Thyroid gland (tissue), 4 donors: ENCODE measurements at regions not wholly inside any gene's neighbourhood (a gene's known extent, or its start where the extent isn't known, plus 50 kb on each side); places are given as distances from the start of the nearest gene placed in this dataset.

Experiments used
- DNase-seq, 2 donors: peaks; one replicate each; pipeline ENCODE4 v3.0.0-alpha.2; 2019
- H3K27ac ChIP-seq, 3 donors: fragments of 200-600 bp; sonication (generic); 1 replicate in 2 of 3; 2 replicates in 1 of 3; pipeline ENCODE4 v1.5.1; 2016 to 2019; ENCODE audit warnings: mild to moderate bottlenecking in 1 of 3, moderate library complexity in 1 of 3
- H3K27me3 ChIP-seq: fragments of 200-600 bp; sonication (generic); one replicate; pipeline ENCODE4 v1.5.1; 2019
- H3K36me3 ChIP-seq, 2 donors: fragments of 200-600 bp; sonication (generic); one replicate each; pipeline ENCODE4 v1.5.1; 2016 to 2019
- H3K4me1 ChIP-seq, 2 donors: fragments of 200-600 bp; sonication (generic); one replicate each; pipeline ENCODE4 v1.5.1; 2017 to 2019
- H3K4me3 ChIP-seq, 3 donors: fragments of 200-600 bp; sonication (generic); replicated peaks in 1 of 3; 1 replicate in 2 of 3; 2 replicates in 1 of 3; pipeline ENCODE4 v1.5.1; 2016; ENCODE audit warnings: mild to moderate bottlenecking in 1 of 3
- H3K9me3 ChIP-seq: fragments of 200-600 bp; sonication (generic); one replicate; pipeline ENCODE4 v1.5.1; 2017
- CTCF ChIP-seq, 6 experiments: fragments of 200-600 bp in 3 of 6; fragments of 450-650 bp in 3 of 6; sonication (generic) in 3 of 6; IDR thresholded peaks; one replicate each; pipeline ENCODE4 v1.5.1; 2016 to 2019; ENCODE audit warnings: antibody characterized with exemption in 6 of 6, mild to moderate bottlenecking in 2 of 6, inconsistent platforms in 1 of 6, moderate library complexity in 1 of 6
- POLR2A ChIP-seq, 2 donors: fragments of 450-650 bp; IDR thresholded peaks; one replicate each; pipeline ENCODE4 v1.6.1; 2017; ENCODE audit warnings: antibody characterized with exemption in 2 of 2, mild to moderate bottlenecking in 2 of 2, moderate library complexity in 1 of 2
- WGBS, 2 donors: methylation state at CpG; one replicate each; pipeline ENCODE4 v1.1.5; 2017; 5-methylcytosine and 5-hydroxymethylcytosine counted together
- intact Hi-C: fragments of 100-400 bp; cut with DNase I; formaldehyde crosslinking; loops from one replicate; pipeline ENCODE4 v1.15.1; 2023

GRCh38 chr20:39518654-39519053 lies 556.5 kb downstream of the DHX35 start:
- H3K4me3 ChIP-seq = no peak overlapping the region
- H3K27me3 ChIP-seq = no peaks in the 10 kb centered on the region
- no peaks in the 10 kb centered on the region for H3K4me1 ChIP-seq
- intact Hi-C loops = no loop called here
- no peaks in the 10 kb centered on the region for H3K36me3 ChIP-seq
- H3K9me3 ChIP-seq = no peaks in the 10 kb centered on the region
- no peak for TF ChIP-seq CTCF (IDR thresholded peaks at IDR 0.05)
- TF ChIP-seq POLR2A (IDR thresholded peaks at IDR 0.05) = no peak
- DNase-seq = no peak
- no peak overlapping the region for H3K27ac ChIP-seq
- WGBS, 2 donors = 85 to 91% methylated on average over 3 to 5 of the region's 5 CpGs

GRCh38 chr20:39516964-39517363 lies 554.8 kb downstream of the DHX35 start:
- Histone ChIP-seq H3K27me3 (no peaks in the 10 kb centered on the region), H3K4me1 (no peaks in the 10 kb centered on the region), H3K4me3 (no peak overlapping the region), H3K27ac (no peak overlapping the region), H3K9me3 (no peaks in the 10 kb centered on the region), H3K36me3 (no peaks in the 10 kb centered on the region)
- TF ChIP-seq CTCF (IDR thresholded peaks at IDR 0.05) = no peak
- TF ChIP-seq POLR2A (IDR thresholded peaks at IDR 0.05) = no peak
- intact Hi-C loops = no loop called here
- WGBS, 2 donors = 65% methylated on average over 2 of the region's 2 CpGs
- DNase-seq = no peak

GRCh38 chr20:39504710-39505094 lies 542.6 kb downstream of the DHX35 start:
- no peak for TF ChIP-seq CTCF (IDR thresholded peaks at IDR 0.05)
- TF ChIP-seq POLR2A (IDR thresholded peaks at IDR 0.05) = no peak

GRCh38 chr20:39503902-39504709 lies 542.0 kb downstream of the DHX35 start:
- no peak overlapping the region for H3K27ac ChIP-seq
- TF ChIP-seq POLR2A (IDR thresholded peaks at IDR 0.05) (no peak), CTCF (IDR thresholded peaks at IDR 0.05) (no peak)
- H3K27me3 ChIP-seq = no peaks in the 10 kb centered on the region
- H3K4me3 ChIP-seq = no peak overlapping the region
- no peaks in the 10 kb centered on the region for H3K9me3 ChIP-seq
- no peaks in the 10 kb centered on the region for H3K36me3 ChIP-seq
- intact Hi-C loops = no loop called here
- H3K4me1 ChIP-seq = no peaks in the 10 kb centered on the region
- DNase-seq = no peak
- 74 to 81% methylated on average over 4 of the region's 4 CpGs for WGBS, 2 donors

More at GRCh38 chr20:39504710-39505094, 542.6 kb downstream of the DHX35 start:
- Histone ChIP-seq H3K9me3 (no peaks in the 10 kb centered on the region), H3K36me3 (no peaks in the 10 kb centered on the region), H3K27me3 (no peaks in the 10 kb centered on the region), H3K4me1 (no peaks in the 10 kb centered on the region), H3K4me3 (no peak overlapping the region), H3K27ac (no peak overlapping the region)
- DNase-seq = no peak
- intact Hi-C loops = no loop called here
- 83 to 84% methylated on average over 1 of the region's 1 CpG for WGBS, 2 donors

- no peak for DNase-seq
- intact Hi-C loops = no loop called here
- no peak overlapping the region for H3K4me3 ChIP-seq
- WGBS, 2 donors = 82 to 86% methylated on average over 6 of the region's 6 CpGs
- TF ChIP-seq POLR2A (IDR thresholded peaks at IDR 0.05) (no peak), CTCF (IDR thresholded peaks at IDR 0.05) (no peak)
- no peaks in the 10 kb centered on the region for H3K27me3 ChIP-seq
- no peaks in the 10 kb centered on the region for H3K4me1 ChIP-seq
- H3K36me3 ChIP-seq = no peaks in the 10 kb centered on the region
- no peaks in the 10 kb centered on the region for H3K9me3 ChIP-seq
- no peak overlapping the region for H3K27ac ChIP-seq
Observed at GRCh38 chr20:39492223-39492797, 530.2 kb downstream of the DHX35 start.
